SK-N-MC (cell line): ENCODE measurements at regions not wholly inside any gene's neighbourhood (a gene's known extent, or its start where the extent isn't known, plus 50 kb on each side); places are given as distances from the start of the nearest gene placed in this dataset.

Experiments
- DNase-seq: peaks from one replicate; pipeline ENCODE4 v3.0.0-alpha.2; 2011; ENCODE audit warnings: low read depth, low spot score
- H3K27ac ChIP-seq: fragments of 200-600 bp; sonication (generic); 2 replicates; pipeline ENCODE4 v1.5.1; 2016; ENCODE audit warnings: mixed run types
- H3K36me3 ChIP-seq: fragments of 200-600 bp; sonication (generic); 2 replicates; pipeline ENCODE4 v1.6.1; 2017; ENCODE audit warnings: antibody characterized with exemption, low read length, mixed read lengths; ENCODE audit not compliant: insufficient read depth
- H3K4me3 ChIP-seq: fragments of 200-600 bp; sonication (generic); 2 replicates; pipeline ENCODE4 v1.5.1; 2016
- H3K9ac ChIP-seq: fragments of 200-600 bp; sonication (generic); 2 replicates; pipeline ENCODE4 v1.8.0; 2017; ENCODE audit warnings: mixed run types, mixed read lengths; ENCODE audit not compliant: insufficient read length
- H3K9me3 ChIP-seq: fragments of 200-600 bp; sonication (generic); 2 replicates; pipeline ENCODE4 v1.6.1; 2017; ENCODE audit warnings: low read depth, mild to moderate bottlenecking, antibody characterized with exemption, low read length, moderate library complexity, mixed read lengths
- EZH2 ChIP-seq: fragments of 200-600 bp; sonication (generic); IDR thresholded peaks from one replicate; pipeline ENCODE4 v1.6.1; 2017; ENCODE audit warnings: antibody characterized with exemption
- FOXP2 ChIP-seq: optimal IDR thresholded peaks from 2 replicates; pipeline ENCODE3; 2011; ENCODE audit warnings: mild to moderate bottlenecking, moderate library complexity; ENCODE audit not compliant: insufficient read depth; ENCODE audit errors: extremely low read length, control extremely low read depth
- POLR2AphosphoS5 ChIP-seq: IDR thresholded peaks from 2 replicates; pipeline ENCODE4 v1.6.1; 2012; ENCODE audit warnings: mild to moderate bottlenecking, low read depth, low read length, borderline replicate concordance

DNA sequence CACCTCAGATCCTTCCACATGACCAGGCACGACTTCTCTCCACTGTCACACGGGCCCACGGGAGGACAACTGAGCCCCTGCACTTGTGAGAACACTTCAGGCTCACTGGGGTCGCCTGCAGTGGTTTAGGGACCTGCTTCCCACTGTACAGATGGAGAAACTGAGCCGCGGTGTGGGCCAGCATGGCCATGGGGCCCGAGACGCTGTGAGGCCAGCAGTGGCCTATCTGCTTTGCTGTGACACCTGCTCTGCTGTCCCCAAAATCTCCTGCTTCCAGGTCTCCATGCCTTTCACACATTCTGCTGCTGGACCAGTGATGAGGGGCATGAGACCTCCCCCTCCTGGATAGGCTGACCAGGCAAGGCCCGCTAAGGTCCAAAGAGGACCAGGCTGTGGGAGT is 75.8 kb upstream of the PAX2 start:
- no peak for DNase-seq
- Histone ChIP-seq H3K4me3 (no peak overlapping the region), H3K9me3 (no peaks in the 10 kb centered on the region), H3K27ac (no peak overlapping the region), H3K9ac (no peak overlapping the region), H3K36me3 (no peaks in the 10 kb centered on the region)
- TF ChIP-seq FOXP2 (no peak), EZH2 (no peak), POLR2AphosphoS5 (no peak)

DNA sequence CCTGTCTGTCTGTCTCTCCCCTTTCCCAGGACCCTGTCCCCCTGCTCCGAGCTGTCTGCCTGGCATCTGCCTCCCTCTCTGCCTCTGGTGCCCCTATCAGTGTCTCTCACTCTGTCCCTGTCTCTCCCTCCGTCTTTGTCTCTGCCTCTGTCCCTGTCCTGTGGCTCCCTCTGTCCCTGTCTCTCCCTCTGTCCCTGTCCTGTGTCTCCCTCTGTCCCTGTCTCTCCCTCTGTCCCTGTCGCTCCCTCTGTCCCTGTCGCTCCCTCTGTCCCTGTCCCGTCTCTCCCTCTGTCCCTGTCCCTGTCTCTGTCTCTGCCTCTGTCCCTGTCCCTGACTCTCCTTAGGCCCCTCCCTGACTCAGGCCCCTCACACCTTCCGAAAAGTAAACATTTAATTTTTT is 75.0 kb upstream of the PAX2 start:
- H3K36me3 ChIP-seq: no peaks in the 10 kb centered on the region
- TF ChIP-seq POLR2AphosphoS5: no peak
- no peak for TF ChIP-seq EZH2
- no peak for TF ChIP-seq FOXP2
- H3K9ac ChIP-seq: no peak overlapping the region
- no peak for DNase-seq
- H3K27ac ChIP-seq: no peak overlapping the region
- no peaks in the 10 kb centered on the region for H3K9me3 ChIP-seq
- no peak overlapping the region for H3K4me3 ChIP-seq

DNA sequence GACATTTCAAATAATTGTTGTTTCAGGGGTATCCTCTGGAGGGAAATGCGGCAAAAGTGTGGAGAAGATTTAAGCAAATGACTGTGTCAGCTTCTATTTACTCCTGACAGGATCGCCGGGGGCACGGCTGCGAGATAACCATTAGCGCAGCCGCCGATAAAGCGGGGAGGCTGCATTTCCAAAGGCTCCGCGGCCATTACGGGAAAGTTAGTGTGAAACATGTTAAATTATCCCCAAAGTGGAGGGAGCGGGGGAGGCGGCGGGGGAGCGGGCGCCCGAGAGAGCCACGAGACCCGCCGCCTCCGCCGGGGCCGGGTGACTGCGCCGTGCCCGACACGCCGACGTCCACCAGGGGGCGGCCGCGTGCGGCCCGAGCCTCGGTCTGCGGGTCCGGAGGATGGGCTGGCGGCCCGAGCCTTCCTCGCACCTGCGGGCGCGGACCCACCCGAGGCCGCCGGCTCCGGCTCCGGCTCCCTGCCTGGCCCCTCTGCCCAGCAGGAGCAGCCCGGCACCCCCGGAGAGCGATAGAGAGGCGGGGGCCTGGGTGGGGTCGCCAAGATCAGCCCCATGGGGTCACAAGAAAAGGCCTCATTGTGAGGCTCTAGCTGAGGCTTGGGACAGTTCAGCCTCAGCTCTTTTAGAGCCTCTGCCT is 74.4 kb upstream of the PAX2 start:
- Histone ChIP-seq H3K9ac (no peak overlapping the region), H3K4me3 (no peak overlapping the region), H3K9me3 (no peaks in the 10 kb centered on the region), H3K27ac (no peak overlapping the region), H3K36me3 (no peaks in the 10 kb centered on the region)
- TF ChIP-seq EZH2 (no peak), POLR2AphosphoS5 (no peak), FOXP2 (no peak)
- no peak for DNase-seq

DNA sequence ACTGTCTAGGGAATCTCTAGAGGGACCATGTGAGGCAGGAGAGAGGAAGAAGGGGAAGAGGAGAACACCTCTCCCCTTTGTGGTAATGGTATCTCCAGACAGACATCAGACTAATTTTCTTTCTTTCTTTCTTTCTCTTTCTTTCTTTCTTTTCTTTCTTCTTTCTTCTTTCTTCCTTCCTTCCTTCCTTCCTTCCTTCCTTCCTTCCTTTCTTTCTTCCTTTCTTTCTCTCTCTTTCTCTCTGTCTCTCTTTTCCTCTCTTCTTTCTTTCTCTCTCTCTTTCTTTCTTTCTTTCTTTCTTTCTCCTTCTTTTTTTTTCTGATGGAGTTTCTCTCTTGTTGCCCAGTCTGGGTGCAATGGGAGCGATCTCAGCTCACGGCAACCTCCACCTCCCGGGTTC is 73.2 kb upstream of the PAX2 start:
- Histone ChIP-seq H3K36me3 (no peaks in the 10 kb centered on the region), H3K27ac (no peak overlapping the region), H3K4me3 (no peak overlapping the region), H3K9ac (no peak overlapping the region), H3K9me3 (no peaks in the 10 kb centered on the region)
- TF ChIP-seq POLR2AphosphoS5 (no peak), EZH2 (no peak), FOXP2 (no peak)
- DNase-seq: no peak

DNA sequence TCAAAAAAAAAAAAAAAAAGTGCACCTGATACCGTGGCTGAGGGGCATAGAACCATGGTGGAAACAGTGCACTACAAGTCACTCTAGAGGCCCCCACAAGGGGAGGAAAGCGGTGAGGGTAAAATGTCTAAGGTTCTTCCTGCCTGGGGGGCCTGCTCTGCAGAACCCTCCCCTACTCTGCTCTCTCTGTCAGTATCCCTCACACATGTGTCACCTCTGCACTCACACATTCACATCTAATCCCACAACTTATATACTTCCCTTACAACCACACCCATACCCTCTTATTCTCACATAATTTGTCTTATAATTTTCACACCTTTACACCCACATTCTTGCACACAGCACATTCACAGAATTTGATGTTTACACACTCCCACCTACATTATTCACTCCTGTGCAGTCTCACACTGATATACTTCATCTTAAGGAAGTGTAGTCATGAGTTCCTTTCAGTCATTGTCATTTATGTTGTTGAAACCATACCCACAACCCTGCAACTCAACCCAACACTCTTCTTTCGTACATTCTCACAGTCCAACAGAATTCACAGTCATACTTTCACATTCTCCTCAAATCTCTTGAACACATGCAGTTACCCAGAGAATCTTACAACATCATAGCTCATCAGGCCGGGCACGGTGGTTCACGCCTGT is 68.0 kb upstream of the PAX2 start:
- H3K36me3 ChIP-seq: no peaks in the 10 kb centered on the region
- no peak for DNase-seq
- H3K9ac ChIP-seq: no peak overlapping the region
- H3K27ac ChIP-seq: no peak overlapping the region
- TF ChIP-seq FOXP2 (no peak), POLR2AphosphoS5 (no peak), EZH2 (no peak)
- no peaks in the 10 kb centered on the region for H3K9me3 ChIP-seq
- H3K4me3 ChIP-seq: no peak overlapping the region

DNA sequence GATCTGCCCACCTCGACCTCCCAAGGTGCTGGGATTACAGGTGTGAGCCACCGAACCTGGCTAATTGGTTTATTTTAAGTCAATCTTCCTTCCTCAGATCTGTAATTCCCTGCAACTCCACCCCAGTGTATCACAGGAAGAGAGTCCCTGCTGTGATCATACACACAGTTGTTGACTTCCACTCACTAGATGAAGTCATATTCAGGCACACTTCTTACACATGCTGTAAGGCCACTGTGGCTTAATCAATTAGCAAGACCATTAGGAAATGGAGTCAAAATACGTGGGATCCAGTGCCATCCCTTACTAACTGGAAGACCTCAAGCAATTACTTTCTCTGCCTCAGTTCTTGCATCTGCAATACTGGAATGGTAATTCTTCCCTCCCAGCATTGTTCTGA is 66.1 kb upstream of the PAX2 start:
- DNase-seq: no peak
- TF ChIP-seq EZH2 (no peak), POLR2AphosphoS5 (no peak), FOXP2 (no peak)
- Histone ChIP-seq H3K27ac (no peak overlapping the region), H3K36me3 (no peaks in the 10 kb centered on the region), H3K9ac (no peak overlapping the region), H3K4me3 (no peak overlapping the region), H3K9me3 (no peaks in the 10 kb centered on the region)

DNA sequence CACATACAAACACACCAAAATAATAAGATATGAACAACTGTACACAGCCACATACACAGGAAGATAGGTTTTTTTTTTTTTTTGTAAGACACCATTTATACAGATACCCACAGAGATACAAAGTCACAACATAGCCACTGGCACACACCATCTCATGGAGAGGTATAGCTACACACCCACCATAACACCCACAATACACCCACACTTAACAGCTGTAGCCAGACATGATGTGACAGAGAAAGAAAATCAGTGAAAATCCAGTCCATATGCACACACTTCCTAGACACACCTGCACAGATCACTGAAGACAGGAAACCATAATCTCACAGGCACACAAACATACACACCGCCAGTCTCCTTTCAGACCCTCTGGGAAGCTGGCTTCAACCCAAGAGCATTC is 62.4 kb upstream of the PAX2 start:
- no peaks in the 10 kb centered on the region for H3K9me3 ChIP-seq
- H3K27ac ChIP-seq: no peak overlapping the region
- H3K9ac ChIP-seq: no peak overlapping the region
- no peak for DNase-seq
- TF ChIP-seq FOXP2: no peak
- TF ChIP-seq POLR2AphosphoS5: no peak
- no peak for TF ChIP-seq EZH2
- H3K4me3 ChIP-seq: no peak overlapping the region
- no peaks in the 10 kb centered on the region for H3K36me3 ChIP-seq

DNA sequence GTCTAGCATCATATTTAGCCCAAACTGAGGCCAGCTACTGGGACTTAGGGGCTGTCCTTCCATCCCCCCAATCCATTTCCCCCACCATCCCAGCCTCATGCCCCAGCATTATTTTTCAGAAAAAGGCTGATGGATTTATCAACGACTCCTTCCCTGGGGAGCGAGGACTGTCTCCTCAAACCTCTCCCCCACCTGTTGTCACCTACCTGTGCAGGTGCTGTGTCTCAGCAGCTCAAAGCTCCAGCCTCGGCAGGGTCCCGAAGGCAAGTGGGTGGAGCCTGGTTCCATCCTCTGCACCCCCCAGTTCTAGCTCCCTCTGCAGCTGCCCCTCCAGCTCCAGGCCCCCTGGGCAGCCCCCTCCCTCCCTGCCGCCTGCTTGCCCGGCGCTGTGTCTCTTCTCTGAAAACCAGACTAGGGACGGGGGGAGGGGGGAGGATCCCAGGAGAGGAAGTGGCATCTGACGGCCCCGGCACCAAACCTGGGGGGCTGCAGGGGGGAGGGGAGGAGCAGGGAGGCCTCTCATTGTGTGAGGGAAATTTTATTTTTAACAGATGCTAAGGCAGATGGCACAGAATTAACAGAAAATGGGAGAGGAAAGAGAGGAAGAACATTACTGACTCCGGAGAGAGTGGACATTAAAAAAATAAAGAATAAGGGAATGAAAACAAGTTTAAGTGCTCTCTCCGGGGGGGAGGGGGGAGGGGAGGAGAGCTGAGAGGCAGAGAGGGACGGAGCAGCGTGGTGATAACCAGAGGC is 61.7 kb upstream of the PAX2 start:
- Histone ChIP-seq H3K9ac (no peak overlapping the region), H3K4me3 (no peak overlapping the region)

More for the DNA sequence above, 61.7 kb upstream of the PAX2 start:
- H3K9me3 ChIP-seq: no peaks in the 10 kb centered on the region
- no peak for TF ChIP-seq POLR2AphosphoS5
- TF ChIP-seq EZH2: no peak
- no peak for TF ChIP-seq FOXP2
- H3K27ac ChIP-seq: no peak overlapping the region
- no peaks in the 10 kb centered on the region for H3K36me3 ChIP-seq
- no peak for DNase-seq
